SH-SY5Y (cell line): ENCODE measurements at regions not wholly inside any gene's neighbourhood (a gene's known extent, or its start where the extent isn't known, plus 50 kb on each side); places are given as distances from the start of the nearest gene placed in this dataset.

Source experiments
- GATA2 ChIP-seq: IDR thresholded peaks from 2 replicates; pipeline ENCODE4 v1.6.1; 2011; ENCODE audit warnings: mild to moderate bottlenecking, low read depth, low read length
- GATA3 ChIP-seq: IDR thresholded peaks from 2 replicates; pipeline ENCODE4 v1.6.1; 2011; ENCODE audit warnings: low read depth, mild to moderate bottlenecking, low read length, moderate library complexity

DNA sequence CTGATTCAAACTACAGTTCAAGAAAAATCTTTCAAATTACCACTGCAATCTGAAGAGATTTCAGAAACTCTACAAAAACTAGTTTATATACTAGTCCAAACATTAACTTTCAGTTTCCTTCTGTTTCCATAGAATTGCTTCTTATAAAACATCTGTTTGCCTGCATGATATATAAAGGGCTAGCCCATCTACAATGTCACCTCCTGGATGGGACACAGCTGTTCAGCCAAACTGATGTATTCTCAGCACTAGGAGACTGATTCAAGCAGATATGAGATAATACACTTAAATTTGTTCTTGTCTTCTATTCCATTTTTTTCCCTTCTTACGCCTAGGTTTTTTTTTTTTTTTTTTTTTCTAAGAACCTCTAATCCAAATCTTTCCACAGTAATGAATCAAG lies 1569.7 kb upstream of the IGFBP7 start:
- TF ChIP-seq GATA2 (no peak), GATA3 (no peak)
